GM12892 (cell line): ENCODE measurements at regions not wholly inside any gene's neighbourhood (a gene's known extent, or its start where the extent isn't known, plus 50 kb on each side); places are given as distances from the start of the nearest gene placed in this dataset.

Experiments used
- POLR2A ChIP-seq: IDR thresholded peaks from 2 replicates; pipeline ENCODE4 v1.6.1; 2011; ENCODE audit warnings: low read depth, low read length, control low read depth
- POLR2AphosphoS5 ChIP-seq: IDR thresholded peaks from 2 replicates; pipeline ENCODE4 v1.6.1; 2011; ENCODE audit warnings: low read depth, low read length, control low read depth
- TAF1 ChIP-seq: IDR thresholded peaks from 2 replicates; pipeline ENCODE4 v1.6.1; 2011; ENCODE audit warnings: low read depth, mild to moderate bottlenecking, control low read depth, low read length, borderline replicate concordance

DNA sequence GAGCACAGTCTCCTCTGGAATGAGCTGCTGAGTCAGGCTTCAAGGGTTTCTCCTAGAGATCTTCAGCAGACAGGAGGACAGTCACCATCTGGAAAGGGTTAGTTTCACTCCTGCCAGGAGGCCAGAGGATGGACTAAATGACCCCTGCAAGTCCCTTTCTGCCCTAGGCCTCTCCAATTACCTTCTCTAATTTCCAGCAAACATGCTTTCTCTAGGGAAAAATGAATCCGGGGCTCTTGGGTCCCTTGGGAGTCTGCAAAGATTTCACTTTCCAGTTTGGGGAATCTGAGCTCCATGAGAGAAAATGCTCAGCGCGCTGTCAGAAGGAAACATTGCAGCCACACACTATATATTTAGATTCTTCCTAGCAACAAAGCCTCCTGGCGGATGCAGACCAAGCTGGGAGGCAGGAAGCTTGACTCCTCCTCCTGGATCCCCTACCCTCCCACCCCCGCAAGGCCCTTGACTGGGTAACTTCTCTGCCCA lies 184.4 kb upstream of the CCND2 start:
- TF ChIP-seq POLR2A, result no peak
- TF ChIP-seq TAF1, result no peak
- TF ChIP-seq POLR2AphosphoS5, result no peak
